Activated CD4-positive, alpha-beta T cell treated with anti-CD3 and anti-CD28 coated beads for 36 hours (primary cell): ENCODE measurements at regions not wholly inside any gene's neighbourhood (a gene's known extent, or its start where the extent isn't known, plus 50 kb on each side); places are given as distances from the start of the nearest gene placed in this dataset.

Experiments used
- ATAC-seq: fragments of 200-7000 bp; cut with Tn5 transposase; one replicate; pipeline ENCODE4 v1.10.0; 2021; ENCODE audit warnings: mild to moderate bottlenecking, moderate library complexity
- CTCF ChIA-PET: fragments of 350-600 bp; sonication (Branson Sonifier 250); formaldehyde crosslinking; loops from one replicate; lab custom pipeline; 2021; ENCODE audit warnings: antibody characterized with exemption; lab: Charles Lee
- POLR2A ChIA-PET: fragments of 350-600 bp; sonication (Branson Sonifier 250); formaldehyde crosslinking; loops from one replicate; lab custom pipeline; 2021; ENCODE audit warnings: antibody characterized with exemption, inconsistent platforms; lab: Charles Lee
- DNase-seq: peaks from one replicate; pipeline ENCODE4 v3.0.0-alpha.2; 2020
- H3K27ac Mint-ChIP-seq: one replicate; pipeline ENCODE4 v1.8.0; 2021; ENCODE audit warnings: mixed read lengths
- H3K27me3 Mint-ChIP-seq: one replicate; pipeline ENCODE4 v1.8.0; 2021; ENCODE audit warnings: mixed read lengths
- H3K36me3 Mint-ChIP-seq: one replicate; pipeline ENCODE4 v1.8.0; 2021; ENCODE audit warnings: low read depth, mixed read lengths
- H3K4me1 Mint-ChIP-seq: one replicate; pipeline ENCODE4 v1.8.0; 2021; ENCODE audit warnings: mixed read lengths
- H3K4me3 Mint-ChIP-seq: one replicate; pipeline ENCODE4 v1.8.0; 2021; ENCODE audit warnings: mild to moderate bottlenecking, moderate library complexity, mixed read lengths
- H3K9me3 Mint-ChIP-seq: one replicate; pipeline ENCODE4 v1.8.0; 2021; ENCODE audit warnings: low read depth, mixed read lengths
- intact Hi-C, 2 experiments: fragments of 100-400 bp; cut with DNase I in 1 of 2; cut with micrococcal nuclease in 1 of 2; formaldehyde crosslinking; loops; one replicate each; pipeline versions ENCODE4 v1.14.2 to v1.15.1; 2022 to 2024; cut with DNase I, micrococcal nuclease

- no peaks in the 10 kb centered on the region for H3K27me3 Mint-ChIP-seq
- ChIA-PET POLR2A (no interaction called here), CTCF (interaction anchor here (0.5 to 0.7 kb wide), 2 partner anchors 78 to 150 kb away, joined by 3 read pairs; no protein-coding TSS in a partner anchor)
- no peaks in the 10 kb centered on the region for H3K9me3 Mint-ChIP-seq
- DNase-seq (no peak), ATAC-seq (no peak)
- intact Hi-C loops, result no loop called here
- H3K36me3 Mint-ChIP-seq, result no peaks in the 10 kb centered on the region
- H3K4me3 Mint-ChIP-seq, result no peak overlapping the region
- no peak overlapping the region for H3K27ac Mint-ChIP-seq
- no peaks in the 10 kb centered on the region for H3K4me1 Mint-ChIP-seq
Measured at GRCh38 chr4:53771326-53771725, 180.0 kb upstream of the LNX1 start.

- intact Hi-C loops, result no loop called here
- ATAC-seq (no peak), DNase-seq (no peak)
- no peaks in the 10 kb centered on the region for H3K27me3 Mint-ChIP-seq
- ChIA-PET CTCF (no interaction called here), POLR2A (no interaction called here)
- no peaks in the 10 kb centered on the region for H3K4me1 Mint-ChIP-seq
- H3K36me3 Mint-ChIP-seq, result no peaks in the 10 kb centered on the region
- no peaks in the 10 kb centered on the region for H3K9me3 Mint-ChIP-seq
- H3K4me3 Mint-ChIP-seq, result no peak overlapping the region
- no peak overlapping the region for H3K27ac Mint-ChIP-seq
Measured at GRCh38 chr4:53767482-53767881, 176.2 kb upstream of the LNX1 start.

- DNase-seq, result no peak
- POLR2A ChIA-PET, result no interaction called here
- Mint-ChIP-seq H3K27ac (no peak overlapping the region), H3K36me3 (no peaks in the 10 kb centered on the region), H3K27me3 (peaks cover 2% of the 10 kb centered on the region), H3K4me1 (no peaks in the 10 kb centered on the region), H3K4me3 (no peak overlapping the region), H3K9me3 (peaks cover 9% of the 10 kb centered on the region)
- intact Hi-C loops, result no loop called here
- ATAC-seq, result no peak
- CTCF ChIA-PET, result no interaction called here
Measured at GRCh38 chr4:53764761-53765490, 173.6 kb upstream of the LNX1 start.

GRCh38 chr4:53763813-53764597 lies 172.7 kb upstream of the LNX1 start:
- H3K4me3 Mint-ChIP-seq, result no peak overlapping the region
- DNase-seq, result no peak
- ChIA-PET POLR2A (no interaction called here), CTCF (interaction anchor here (0.6 kb wide), 1 partner anchor 886 kb away, joined by 4 read pairs; no protein-coding TSS in a partner anchor)
- no peaks in the 10 kb centered on the region for H3K36me3 Mint-ChIP-seq
- H3K27ac Mint-ChIP-seq, result no peak overlapping the region
- ATAC-seq, result no peak
- intact Hi-C loops, result no loop called here
- H3K4me1 Mint-ChIP-seq, result no peaks in the 10 kb centered on the region
- peaks cover 9% of the 10 kb centered on the region for H3K9me3 Mint-ChIP-seq
- H3K27me3 Mint-ChIP-seq, result peaks cover 2% of the 10 kb centered on the region

GRCh38 chr4:53755656-53756055 lies 164.4 kb upstream of the LNX1 start:
- ATAC-seq (no peak), DNase-seq (no peak)
- no peak overlapping the region for H3K27ac Mint-ChIP-seq
- no peaks in the 10 kb centered on the region for H3K4me1 Mint-ChIP-seq
- H3K9me3 Mint-ChIP-seq, result peaks cover 10% of the 10 kb centered on the region
- H3K36me3 Mint-ChIP-seq, result no peaks in the 10 kb centered on the region
- POLR2A ChIA-PET, result no interaction called here
- no peak overlapping the region for H3K4me3 Mint-ChIP-seq
- H3K27me3 Mint-ChIP-seq, result peaks cover 6% of the 10 kb centered on the region
- CTCF ChIA-PET, result no interaction called here
- intact Hi-C loops, result no loop called here

GRCh38 chr4:53752124-53752523 lies 160.8 kb upstream of the LNX1 start:
- no peaks in the 10 kb centered on the region for H3K4me1 Mint-ChIP-seq
- H3K27me3 Mint-ChIP-seq, result peaks cover 8% of the 10 kb centered on the region
- ATAC-seq, result no peak
- H3K9me3 Mint-ChIP-seq, result peaks cover 6% of the 10 kb centered on the region
- H3K27ac Mint-ChIP-seq, result no peak overlapping the region
- H3K4me3 Mint-ChIP-seq, result no peak overlapping the region
- POLR2A ChIA-PET, result no interaction called here
- no peak for DNase-seq
- intact Hi-C loops, result no loop called here
- CTCF ChIA-PET, result no interaction called here
- no peaks in the 10 kb centered on the region for H3K36me3 Mint-ChIP-seq

GRCh38 chr4:53748328-53748772 lies 157.1 kb upstream of the LNX1 start:
- H3K27me3 Mint-ChIP-seq, result peaks cover 10% of the 10 kb centered on the region
- ATAC-seq (no peak), DNase-seq (no peak)
- H3K27ac Mint-ChIP-seq, result no peak overlapping the region
- no peaks in the 10 kb centered on the region for H3K4me1 Mint-ChIP-seq
- CTCF ChIA-PET, result no interaction called here
- POLR2A ChIA-PET, result interaction anchor here (0.6 kb wide), 1 partner anchor 29 kb away, joined by 3 read pairs; no protein-coding TSS in a partner anchor
- no peaks in the 10 kb centered on the region for H3K9me3 Mint-ChIP-seq
- intact Hi-C loops, result no loop called here
- no peak overlapping the region for H3K4me3 Mint-ChIP-seq
- H3K36me3 Mint-ChIP-seq, result no peaks in the 10 kb centered on the region

- CTCF ChIA-PET, result no interaction called here
- peaks cover 10% of the 10 kb centered on the region for H3K27me3 Mint-ChIP-seq
- H3K36me3 Mint-ChIP-seq, result no peaks in the 10 kb centered on the region
- no peak for ATAC-seq
- intact Hi-C loops, result no loop called here
- H3K9me3 Mint-ChIP-seq, result no peaks in the 10 kb centered on the region
- POLR2A ChIA-PET, result no interaction called here
- H3K4me1 Mint-ChIP-seq, result no peaks in the 10 kb centered on the region
- DNase-seq, result no peak
- no peak overlapping the region for H3K4me3 Mint-ChIP-seq
- H3K27ac Mint-ChIP-seq, result no peak overlapping the region
Measured at GRCh38 chr4:53747401-53747800, 156.1 kb upstream of the LNX1 start.

- Mint-ChIP-seq H3K36me3 (no peaks in the 10 kb centered on the region), H3K27me3 (peaks cover 2% of the 10 kb centered on the region), H3K4me1 (no peaks in the 10 kb centered on the region), H3K9me3 (peaks cover 3% of the 10 kb centered on the region), H3K4me3 (no peak overlapping the region), H3K27ac (no peak overlapping the region)
- intact Hi-C loops, result no loop called here
- ChIA-PET CTCF (no interaction called here), POLR2A (no interaction called here)
- DNase-seq (no peak), ATAC-seq (no peak)
Measured at GRCh38 chr4:53744446-53745160, 153.3 kb upstream of the LNX1 start.

GRCh38 chr4:53734584-53735353 lies 143.5 kb upstream of the LNX1 start:
- intact Hi-C loops, result no loop called here
- ChIA-PET POLR2A (no interaction called here), CTCF (no interaction called here)
- Mint-ChIP-seq H3K4me1 (no peaks in the 10 kb centered on the region), H3K36me3 (no peaks in the 10 kb centered on the region), H3K9me3 (no peaks in the 10 kb centered on the region), H3K27ac (no peak overlapping the region), H3K4me3 (no peak overlapping the region), H3K27me3 (peaks cover 5% of the 10 kb centered on the region)
- no peak for ATAC-seq
- DNase-seq, result no peak

- ATAC-seq, result no peak
- ChIA-PET POLR2A (no interaction called here), CTCF (no interaction called here)
- no peaks in the 10 kb centered on the region for H3K4me1 Mint-ChIP-seq
- DNase-seq, result no peak
- H3K27me3 Mint-ChIP-seq, result peaks cover 5% of the 10 kb centered on the region
- no peak overlapping the region for H3K27ac Mint-ChIP-seq
- H3K9me3 Mint-ChIP-seq, result no peaks in the 10 kb centered on the region
- H3K4me3 Mint-ChIP-seq, result no peak overlapping the region
- intact Hi-C loops, result no loop called here
- H3K36me3 Mint-ChIP-seq, result no peaks in the 10 kb centered on the region
Measured at GRCh38 chr4:53734182-53734581, 142.9 kb upstream of the LNX1 start.
